IMR-90 (cell line): ENCODE measurements at regions not wholly inside any gene's neighbourhood (a gene's known extent, or its start where the extent isn't known, plus 50 kb on each side); places are given as distances from the start of the nearest gene placed in this dataset.

Experiments
- ATAC-seq: fragments of 200-7000 bp; cut with Tn5 transposase; 2 replicates; pipeline ENCODE4 v1.9.1; 2020; ENCODE audit warnings: low read depth, mild to moderate bottlenecking, moderate library complexity
- BruUV-seq: library from RNA; stranded (reverse); fragments of 400-500 nt; replicated peaks from 2 replicates; lab custom pipeline; 2021; lab: Mats Ljungman, UMichigan
- CTCF ChIA-PET: fragments of 300-600 bp; formaldehyde crosslinking; extraction: SDS; loops from one replicate; lab custom pipeline; 2021; ENCODE audit warnings: antibody characterized with exemption; lab: Yijun Ruan, JAX
- POLR2A ChIA-PET: fragments of 300-600 bp; sonication (Branson Sonifier 250); formaldehyde crosslinking; loops from one replicate; lab custom pipeline; 2022; ENCODE audit warnings: antibody characterized with exemption; ENCODE audit not compliant: unreplicated experiment; lab: Charles Lee
- DNase-seq: peaks from one replicate; pipeline ENCODE4 v3.0.0; 2013
- H2AFZ ChIP-seq: replicated peaks from 2 replicates; pipeline ENCODE3; 2013; ENCODE audit warnings: low read length, mild to moderate bottlenecking; ENCODE audit not compliant: poor library complexity
- H2AK5ac ChIP-seq: 2 replicates; pipeline ENCODE4 v1.6.1; 2013; ENCODE audit warnings: low read depth, low read length, inconsistent platforms
- H2AK9ac ChIP-seq: replicated peaks from 2 replicates; pipeline ENCODE3; 2013; ENCODE audit warnings: mild to moderate bottlenecking, low read depth, low read length, moderate library complexity; ENCODE audit not compliant: poor library complexity
- H2BK120ac ChIP-seq: 2 replicates; pipeline ENCODE4 v1.6.1; 2013; ENCODE audit warnings: low read depth, low read length, inconsistent platforms
- H2BK15ac ChIP-seq: 3 replicates; pipeline ENCODE4 v1.6.1; 2013; ENCODE audit warnings: low read depth, low read length, inconsistent platforms
- H2BK20ac ChIP-seq: 2 replicates; pipeline ENCODE4 v1.6.1; 2013; ENCODE audit warnings: low read depth, mild to moderate bottlenecking, inconsistent platforms, low read length, moderate library complexity
- H2BK5ac ChIP-seq: 2 replicates; pipeline ENCODE4 v1.6.1; 2013; ENCODE audit warnings: mild to moderate bottlenecking, low read depth, low read length, inconsistent platforms; ENCODE audit not compliant: poor library complexity, severe bottlenecking
- H3K14ac ChIP-seq: replicated peaks from 2 replicates; pipeline ENCODE4 v1.6.1; 2013; ENCODE audit warnings: low read depth, low read length, inconsistent platforms
- H3K18ac ChIP-seq: 2 replicates; pipeline ENCODE4 v1.6.1; 2013; ENCODE audit warnings: low read depth, low read length, control low read depth
- H3K23ac ChIP-seq: 2 replicates; pipeline ENCODE4 v1.6.1; 2013; ENCODE audit warnings: low read depth, low read length, inconsistent platforms
- H3K27ac ChIP-seq: 2 replicates; pipeline ENCODE4 v1.5.1; 2013; ENCODE audit warnings: mild to moderate bottlenecking, control low read depth, low read length; ENCODE audit not compliant: insufficient read depth
- H3K27me3 ChIP-seq: 2 replicates; pipeline ENCODE4 v1.6.1; 2013; ENCODE audit warnings: low read length; ENCODE audit not compliant: control insufficient read depth, insufficient read depth
- H3K36me3 ChIP-seq: 2 replicates; pipeline ENCODE4 v1.6.1; 2013; ENCODE audit warnings: low read length, mixed read lengths; ENCODE audit not compliant: control insufficient read depth, insufficient read depth
- H3K4ac ChIP-seq: 2 replicates; pipeline ENCODE4 v1.6.1; 2013; ENCODE audit warnings: low read depth, low read length, inconsistent platforms
- H3K4me1 ChIP-seq: 2 replicates; pipeline ENCODE4 v1.6.1; 2013; ENCODE audit warnings: low read length, mixed read lengths; ENCODE audit not compliant: control insufficient read depth, insufficient read depth
- H3K4me2 ChIP-seq: 2 replicates; pipeline ENCODE4 v1.6.1; 2013; ENCODE audit warnings: low read depth, mild to moderate bottlenecking, control low read depth, low read length, moderate library complexity
- H3K4me3 ChIP-seq: 2 replicates; pipeline ENCODE4 v1.5.1; 2013; ENCODE audit warnings: low read depth, mild to moderate bottlenecking, control low read depth, low read length, moderate library complexity; ENCODE audit not compliant: insufficient read depth
- H3K56ac ChIP-seq: 2 replicates; pipeline ENCODE4 v1.6.1; 2013; ENCODE audit warnings: low read length, inconsistent platforms; ENCODE audit not compliant: insufficient read depth; ENCODE audit errors: extremely low read depth
- H3K79me1 ChIP-seq, 2 experiments: 2 replicates each; pipeline ENCODE4 v1.6.1; 2013; ENCODE audit warnings: low read length in 2 of 2, inconsistent platforms in 1 of 2, low read depth in 1 of 2
- H3K9ac ChIP-seq: 2 replicates; pipeline ENCODE4 v1.6.1; 2013; ENCODE audit warnings: low read depth, low read length, control low read depth
- H3K9me1 ChIP-seq: 2 replicates; pipeline ENCODE4 v1.6.1; 2013; ENCODE audit warnings: low read length, inconsistent platforms; ENCODE audit not compliant: insufficient read depth
- H3K9me3 ChIP-seq: 2 replicates; pipeline ENCODE4 v1.6.1; 2013; ENCODE audit warnings: low read length; ENCODE audit not compliant: control insufficient read depth, insufficient read depth
- H4K20me1 ChIP-seq: 2 replicates; pipeline ENCODE4 v1.6.1; 2013; ENCODE audit warnings: low read length, inconsistent platforms; ENCODE audit not compliant: insufficient read depth
- H4K5ac ChIP-seq: 2 replicates; pipeline ENCODE4 v1.6.1; 2013; ENCODE audit warnings: mild to moderate bottlenecking, low read depth, low read length, control low read depth
- H4K8ac ChIP-seq, 2 experiments: 2 replicates each; pipeline ENCODE4 v1.6.1; 2013; ENCODE audit warnings: low read depth in 2 of 2, low read length in 2 of 2, control low read depth in 1 of 2, inconsistent platforms in 1 of 2
- H4K91ac ChIP-seq: 2 replicates; pipeline ENCODE4 v1.6.1; 2013; ENCODE audit warnings: low read depth, low read length, inconsistent platforms; ENCODE audit not compliant: insufficient read depth
- CEBPB ChIP-seq: IDR thresholded peaks from 2 replicates; pipeline ENCODE4 v1.6.1; 2012; ENCODE audit warnings: low read depth, low read length, improper control_type of control experiment
- CHD1 ChIP-seq: IDR thresholded peaks from 2 replicates; pipeline ENCODE4 v1.6.1; 2012; ENCODE audit warnings: low read depth, low read length, improper control_type of control experiment
- CTCF ChIP-seq: conservative IDR thresholded peaks from 2 replicates; pipeline ENCODE4 v1.5.1; 2012; ENCODE audit warnings: mild to moderate bottlenecking, low read depth, low read length, improper control_type of control experiment
- FOS ChIP-seq: fragments of 150-350 bp; IDR thresholded peaks from 2 replicates; pipeline ENCODE4 v1.6.1; 2016; ENCODE audit warnings: low read depth, low read length
- MAFK ChIP-seq: IDR thresholded peaks from 2 replicates; pipeline ENCODE4 v1.6.1; 2012; ENCODE audit warnings: low read depth, low read length, improper control_type of control experiment
- MAZ ChIP-seq: IDR thresholded peaks from 2 replicates; pipeline ENCODE4 v1.6.1; 2012; ENCODE audit warnings: low read depth, mild to moderate bottlenecking, low read length, improper control_type of control experiment, moderate library complexity, borderline replicate concordance
- MXI1 ChIP-seq: IDR thresholded peaks from 2 replicates; pipeline ENCODE4 v1.6.1; 2012; ENCODE audit warnings: low read depth, mild to moderate bottlenecking, low read length, moderate library complexity, borderline replicate concordance
- POLR2A ChIP-seq: IDR thresholded peaks from 2 replicates; pipeline ENCODE4 v1.6.1; 2012; ENCODE audit warnings: mild to moderate bottlenecking, low read depth, low read length
- RAD21 ChIP-seq: IDR thresholded peaks from 2 replicates; pipeline ENCODE4 v1.6.1; 2012; ENCODE audit warnings: low read length, improper control_type of control experiment
- RCOR1 ChIP-seq: IDR thresholded peaks from 2 replicates; pipeline ENCODE4 v1.6.1; 2012; ENCODE audit warnings: mild to moderate bottlenecking, low read length, improper control_type of control experiment; ENCODE audit not compliant: insufficient replicate concordance
- RFX5 ChIP-seq: IDR thresholded peaks from 2 replicates; pipeline ENCODE4 v1.8.0; 2012; ENCODE audit warnings: low read depth, mild to moderate bottlenecking, low read length, moderate library complexity
- SMC3 ChIP-seq: fragments of 150-350 bp; IDR thresholded peaks from 2 replicates; pipeline ENCODE4 v1.6.1; 2016; ENCODE audit warnings: low read depth, mild to moderate bottlenecking, antibody characterized with exemption, low read length, moderate library complexity
- WGBS, 2 experiments: methylation state at CpG; one replicate each; pipeline versions ENCODE4 v1.1.5 to v1.1.7; 2013; ENCODE audit warnings: missing lambda C conversion rate in 2 of 2; ENCODE audit not compliant: insufficient read length in 1 of 2; ENCODE audit errors: extremely low coverage in 2 of 2; 5-methylcytosine and 5-hydroxymethylcytosine counted together
- dilution Hi-C: fragments of 300-500 bp; cut with HindIII; formaldehyde crosslinking; loops from one replicate; pipeline ENCODE4 v1.14.3; 2018; ENCODE audit warnings: low sequenced_read_pairs; ENCODE audit not compliant: unreplicated experiment
- in situ Hi-C: fragments of 300-500 bp; cut with MboI; formaldehyde crosslinking; loops from 3 replicates; pipeline ENCODE4 v1.14.3; 2019; ENCODE audit warnings: low sequenced_read_pairs, inconsistent platforms, mixed read lengths
- intact Hi-C: fragments of 100-400 bp; cut with micrococcal nuclease; formaldehyde crosslinking; loops from 2 replicates; pipeline ENCODE4 v1.10.0; 2022

- Histone ChIP-seq H4K20me1 (no peaks in the 10 kb centered on the region), H3K4me2 (no peak overlapping the region), H2AK9ac (no peak overlapping the region), H3K27me3 (no peaks in the 10 kb centered on the region), H2BK15ac (no peak overlapping the region), H3K56ac (no peak overlapping the region), H4K8ac (no peak overlapping the region), H3K14ac (no peak overlapping the region), H2AK5ac (no peak overlapping the region), H3K18ac (no peak overlapping the region), H3K36me3 (no peaks in the 10 kb centered on the region), H3K9ac (no peak overlapping the region), H3K4me1 (no peaks in the 10 kb centered on the region), H3K27ac (no peak overlapping the region), H3K9me3 (peaks cover 10% of the 10 kb centered on the region; the same call in 1 of the 2 replicates), H4K5ac (no peak overlapping the region), H4K91ac (no peak overlapping the region), H3K4me3 (no peak overlapping the region), H3K79me1 (no peaks in the 10 kb centered on the region), H2BK20ac (no peak overlapping the region), H2BK120ac (no peak overlapping the region), H2BK5ac (no peak overlapping the region), H3K23ac (no peak overlapping the region), H3K9me1 (no peaks in the 10 kb centered on the region), H3K4ac (no peak overlapping the region), H2AFZ (no peak overlapping the region)
- CTCF ChIA-PET, result interaction anchor here (0.6 kb wide), 1 partner anchor 520 kb away, joined by 3 read pairs; no protein-coding TSS in a partner anchor
- no peak for TF ChIP-seq MXI1
- TF ChIP-seq MAFK, result no peak
- TF ChIP-seq CHD1, result no peak
- no peak for TF ChIP-seq FOS
- TF ChIP-seq RCOR1, result no peak
- no peak for TF ChIP-seq POLR2A
- no peak for TF ChIP-seq MAZ
- TF ChIP-seq RAD21, result no peak
- no peak for TF ChIP-seq SMC3
- no peak for TF ChIP-seq CTCF
- no peak for TF ChIP-seq RFX5
- TF ChIP-seq CEBPB, result no peak
- in situ Hi-C loops, result no loop called here
- no TSS peak for BruUV-seq
- DNase-seq (no peak), ATAC-seq (no peak)
- WGBS, 2 experiments, result 87% methylated on average over 2 of the region's 5 CpGs; no CpG with 5 or more reads in 1 of the 2 experiments
- intact Hi-C loops, result no loop called here
- dilution Hi-C loops, result no loop called here
- POLR2A ChIA-PET, result no interaction called here
Measured at GRCh38 chr7:16945372-16945771, 63.6 kb upstream of the AGR3 start.
